DND-41 (cell line): ENCODE measurements at regions not wholly inside any gene's neighbourhood (a gene's known extent, or its start where the extent isn't known, plus 50 kb on each side); places are given as distances from the start of the nearest gene placed in this dataset.

ENCODE experiments used
- ATAC-seq: fragments of 200-7000 bp; cut with Tn5 transposase; 3 replicates; pipeline ENCODE4 v1.9.1; 2021; ENCODE audit warnings: low read depth; ENCODE audit not compliant: insufficient read depth
- DNase-seq: peaks from one replicate; pipeline ENCODE4 v3.0.0-alpha.2; 2020
- H2AFZ ChIP-seq: 2 replicates; pipeline ENCODE4 v1.6.0; 2012; ENCODE audit warnings: low read depth, low read length
- H3K27ac ChIP-seq: 2 replicates; pipeline ENCODE4 v1.5.1; 2012; ENCODE audit warnings: low read length, inconsistent platforms
- H3K27me3 ChIP-seq: fragments of 200-600 bp; sonication (generic); 2 replicates; pipeline ENCODE4 v1.6.0; 2012; ENCODE audit warnings: low read length, mild to moderate bottlenecking, inconsistent platforms; ENCODE audit not compliant: insufficient read depth, poor library complexity
- H3K36me3 ChIP-seq: 2 replicates; pipeline ENCODE4 v1.5.1; 2012; ENCODE audit warnings: low read length, inconsistent platforms; ENCODE audit not compliant: insufficient read depth
- H3K4me1 ChIP-seq: 2 replicates; pipeline ENCODE4 v1.5.1; 2012; ENCODE audit warnings: mild to moderate bottlenecking, low read length; ENCODE audit not compliant: insufficient read depth
- H3K4me2 ChIP-seq: 2 replicates; pipeline ENCODE4 v1.6.0; 2012; ENCODE audit warnings: mild to moderate bottlenecking, moderate library complexity, low read length, inconsistent platforms; ENCODE audit not compliant: insufficient read depth
- H3K4me3 ChIP-seq, 2 experiments: fragments of 200-600 bp in 1 of 2; shearing (Covaris generic) in 1 of 2; 2 replicates each; pipeline ENCODE4 v1.5.1; 2012 to 2016; ENCODE audit warnings: inconsistent platforms in 2 of 2, low read length in 2 of 2, mild to moderate bottlenecking in 2 of 2, low read depth in 1 of 2, moderate library complexity in 1 of 2
- H3K79me2 ChIP-seq: 2 replicates; pipeline ENCODE4 v1.6.0; 2012; ENCODE audit warnings: low read length, inconsistent platforms; ENCODE audit not compliant: insufficient read depth
- H3K9ac ChIP-seq: 2 replicates; pipeline ENCODE4 v1.6.0; 2012; ENCODE audit warnings: low read depth, mild to moderate bottlenecking, inconsistent platforms, low read length, moderate library complexity
- H3K9me3 ChIP-seq: 2 replicates; pipeline ENCODE4 v1.5.1; 2012; ENCODE audit warnings: low read length, moderate library complexity, mild to moderate bottlenecking, inconsistent platforms; ENCODE audit not compliant: insufficient read depth, severe bottlenecking
- H4K20me1 ChIP-seq: 2 replicates; pipeline ENCODE4 v1.6.0; 2012; ENCODE audit warnings: low read length; ENCODE audit not compliant: insufficient read depth
- CTCF ChIP-seq: IDR thresholded peaks from 2 replicates; pipeline ENCODE4 v1.5.1; 2012; ENCODE audit warnings: borderline replicate concordance, low read length, moderate library complexity, mild to moderate bottlenecking; ENCODE audit not compliant: poor library complexity, severe bottlenecking; ENCODE audit errors: extremely low read depth
- EZH2 ChIP-seq: IDR thresholded peaks from 3 replicates; pipeline ENCODE4 v1.6.1; 2012; ENCODE audit warnings: borderline replicate concordance, low read depth, mild to moderate bottlenecking, moderate library complexity, low read length, inconsistent platforms; ENCODE audit not compliant: severe bottlenecking

GRCh38 chr9:90035471-90035870, 430.7 kb downstream of the GADD45G start:
- Histone ChIP-seq H3K4me3 (no peak overlapping the region), H3K4me1 (no peaks in the 10 kb centered on the region), H3K27ac (no peak overlapping the region), H3K36me3 (no peaks in the 10 kb centered on the region), H3K4me2 (no peak overlapping the region), H3K27me3 (peaks cover 5% of the 10 kb centered on the region), H4K20me1 (no peaks in the 10 kb centered on the region), H2AFZ (no peak overlapping the region), H3K9me3 (no peaks in the 10 kb centered on the region), H3K79me2 (no peaks in the 10 kb centered on the region), H3K9ac (no peak overlapping the region)
- TF ChIP-seq EZH2 (no peak), CTCF (no peak)
- no peak for DNase-seq
- ATAC-seq = no peak

GRCh38 chr9:90037146-90037797, 432.5 kb downstream of the GADD45G start:
- Histone ChIP-seq H3K4me1 (no peaks in the 10 kb centered on the region), H3K4me2 (no peak overlapping the region), H3K9ac (no peak overlapping the region), H3K79me2 (no peaks in the 10 kb centered on the region), H2AFZ (no peak overlapping the region), H3K27me3 (peaks cover 5% of the 10 kb centered on the region), H3K36me3 (no peaks in the 10 kb centered on the region), H3K9me3 (no peaks in the 10 kb centered on the region), H3K27ac (no peak overlapping the region), H4K20me1 (no peaks in the 10 kb centered on the region), H3K4me3 (no peak overlapping the region)
- DNase-seq = no peak
- ATAC-seq = no peak
- TF ChIP-seq CTCF = no peak
- no peak for TF ChIP-seq EZH2

- Histone ChIP-seq H3K36me3 (no peaks in the 10 kb centered on the region), H3K27ac (no peak overlapping the region), H4K20me1 (no peaks in the 10 kb centered on the region), H3K9me3 (no peaks in the 10 kb centered on the region), H2AFZ (no peak overlapping the region), H3K4me2 (no peak overlapping the region), H3K79me2 (no peaks in the 10 kb centered on the region), H3K4me3 (no peak overlapping the region), H3K9ac (no peak overlapping the region), H3K27me3 (peaks cover 5% of the 10 kb centered on the region), H3K4me1 (no peaks in the 10 kb centered on the region)
- DNase-seq (no peak), ATAC-seq (no peak)
- TF ChIP-seq EZH2 (no peak), CTCF (no peak)
These were observed 434.0 kb downstream of the GADD45G start for GRCh38 chr9:90038763-90039162.
